Mammary epithelial cell (primary cell): ENCODE measurements at regions not wholly inside any gene's neighbourhood (a gene's known extent, or its start where the extent isn't known, plus 50 kb on each side); places are given as distances from the start of the nearest gene placed in this dataset.

ENCODE experiments used
- EZH2 ChIP-seq: IDR thresholded peaks from 2 replicates; pipeline ENCODE4 v1.6.1; 2012; ENCODE audit warnings: low read length, inconsistent platforms, borderline replicate concordance
- TF ChIP-seq, protein P1 (sequence below), 2 donors: IDR thresholded peaks in 1 of 2; conservative IDR thresholded peaks in 1 of 2; 2 replicates each; pipeline ENCODE4 v1.5.1; 2011 to 2012; ENCODE audit warnings: inconsistent platforms in 2 of 2, low read length in 2 of 2, mild to moderate bottlenecking in 2 of 2, control low read depth in 1 of 2, low read depth in 1 of 2; ENCODE audit not compliant: insufficient read depth in 1 of 2; ENCODE audit errors: extremely low read depth in 1 of 2

DNA sequence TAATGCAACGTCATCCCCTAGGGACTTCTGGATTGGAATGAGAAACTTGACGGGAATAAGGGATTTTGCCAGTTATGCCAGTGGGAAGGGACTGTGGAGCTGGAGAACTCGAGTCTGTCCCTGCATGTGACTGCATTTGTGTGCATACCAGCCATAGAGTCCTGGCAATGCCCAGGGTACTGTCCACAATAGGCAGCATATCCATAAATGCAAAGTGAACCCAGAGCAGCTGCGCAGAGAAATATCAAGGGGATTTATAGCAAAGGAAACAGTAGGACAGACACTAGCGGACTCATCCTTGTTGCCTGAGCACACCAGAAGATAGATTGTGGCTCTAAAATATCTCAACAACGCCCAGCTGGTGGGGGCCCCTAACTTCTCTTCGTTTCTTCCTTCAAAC lies 247.1 kb upstream of the SRRM4 start:
- no peak for TF ChIP-seq EZH2
- TF ChIP-seq, protein P1, sequence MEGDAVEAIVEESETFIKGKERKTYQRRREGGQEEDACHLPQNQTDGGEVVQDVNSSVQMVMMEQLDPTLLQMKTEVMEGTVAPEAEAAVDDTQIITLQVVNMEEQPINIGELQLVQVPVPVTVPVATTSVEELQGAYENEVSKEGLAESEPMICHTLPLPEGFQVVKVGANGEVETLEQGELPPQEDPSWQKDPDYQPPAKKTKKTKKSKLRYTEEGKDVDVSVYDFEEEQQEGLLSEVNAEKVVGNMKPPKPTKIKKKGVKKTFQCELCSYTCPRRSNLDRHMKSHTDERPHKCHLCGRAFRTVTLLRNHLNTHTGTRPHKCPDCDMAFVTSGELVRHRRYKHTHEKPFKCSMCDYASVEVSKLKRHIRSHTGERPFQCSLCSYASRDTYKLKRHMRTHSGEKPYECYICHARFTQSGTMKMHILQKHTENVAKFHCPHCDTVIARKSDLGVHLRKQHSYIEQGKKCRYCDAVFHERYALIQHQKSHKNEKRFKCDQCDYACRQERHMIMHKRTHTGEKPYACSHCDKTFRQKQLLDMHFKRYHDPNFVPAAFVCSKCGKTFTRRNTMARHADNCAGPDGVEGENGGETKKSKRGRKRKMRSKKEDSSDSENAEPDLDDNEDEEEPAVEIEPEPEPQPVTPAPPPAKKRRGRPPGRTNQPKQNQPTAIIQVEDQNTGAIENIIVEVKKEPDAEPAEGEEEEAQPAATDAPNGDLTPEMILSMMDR (conservative IDR thresholded peaks at IDR 0.05 in 1 of 2, IDR thresholded peaks at IDR 0.05 in 1 of 2; ENCODE audit: extremely low read depth in 1 of 2, insufficient read depth in 1 of 2, low read depth in 1 of 2, low read length in 2 of 2) = no peak
